ENCODE measurements at regions not wholly inside any gene's neighbourhood (a gene's known extent, or its start where the extent isn't known, plus 50 kb on each side); places are given as distances from the start of the nearest gene placed in this dataset.
"Not testable (repeated sequence)": the region's sequence is repeated elsewhere in the genome, so short reads cannot be mapped to it uniquely, and the experiment has no call there.

- H3K4me3 ChIP-seq (ENCODE audit: low read length): no peak overlapping the region
- TF ChIP-seq CTCF (IDR thresholded peaks at IDR 0.05; ENCODE audit: insufficient read depth, low read depth, low read length, missing control alignments): no peak
- DNase-seq (ENCODE audit: low read depth): no peak
Measured at GRCh38 chr11:60592601-60593000, 77.4 kb downstream of the MS4A13 start.

- DNase-seq (ENCODE audit: low read depth): no peak
- H3K4me3 ChIP-seq (ENCODE audit: low read length): no peak overlapping the region
- no peak for TF ChIP-seq CTCF (IDR thresholded peaks at IDR 0.05; ENCODE audit: insufficient read depth, low read depth, low read length, missing control alignments)
Measured at GRCh38 chr11:60594998-60595642, 79.9 kb downstream of the MS4A13 start.

GRCh38 chr11:60607483-60607882, 91.9 kb upstream of the MS4A8 start:
- TF ChIP-seq CTCF (IDR thresholded peaks at IDR 0.05; ENCODE audit: insufficient read depth, low read depth, low read length, missing control alignments): no peak
- no peak for DNase-seq (ENCODE audit: low read depth)
- no peak overlapping the region for H3K4me3 ChIP-seq (ENCODE audit: low read length)

- no peak overlapping the region for H3K4me3 ChIP-seq (ENCODE audit: low read length)
- no peak for DNase-seq (ENCODE audit: low read depth)
- no peak for TF ChIP-seq CTCF (IDR thresholded peaks at IDR 0.05; ENCODE audit: insufficient read depth, low read depth, low read length, missing control alignments)
Measured at GRCh38 chr11:60609632-60610031, 89.8 kb upstream of the MS4A8 start.

GRCh38 chr11:60610702-60611101, 88.7 kb upstream of the MS4A8 start:
- H3K4me3 ChIP-seq (ENCODE audit: low read length): no peak overlapping the region
- no peak for DNase-seq (ENCODE audit: low read depth)
- no peak for TF ChIP-seq CTCF (IDR thresholded peaks at IDR 0.05; ENCODE audit: insufficient read depth, low read depth, low read length, missing control alignments)

- no peak for TF ChIP-seq CTCF (IDR thresholded peaks at IDR 0.05; ENCODE audit: insufficient read depth, low read depth, low read length, missing control alignments)
- no peak overlapping the region for H3K4me3 ChIP-seq (ENCODE audit: low read length)
- no peak for DNase-seq (ENCODE audit: low read depth)
Measured at GRCh38 chr11:60615497-60615896, 83.9 kb upstream of the MS4A8 start.

GRCh38 chr11:60621940-60622339, 77.5 kb upstream of the MS4A8 start:
- not testable (repeated sequence) for DNase-seq (ENCODE audit: low read depth); H3K4me3 ChIP-seq (ENCODE audit: low read length)

- DNase-seq (ENCODE audit: low read depth); H3K4me3 ChIP-seq (ENCODE audit: low read length): not testable (repeated sequence)
Measured at GRCh38 chr11:60622776-60623175, 76.6 kb upstream of the MS4A8 start.

All from epithelial cell of esophagus (primary cell).